ENCODE measurements at regions not wholly inside any gene's neighbourhood (a gene's known extent, or its start where the extent isn't known, plus 50 kb on each side); places are given as distances from the start of the nearest gene placed in this dataset.

DNA sequence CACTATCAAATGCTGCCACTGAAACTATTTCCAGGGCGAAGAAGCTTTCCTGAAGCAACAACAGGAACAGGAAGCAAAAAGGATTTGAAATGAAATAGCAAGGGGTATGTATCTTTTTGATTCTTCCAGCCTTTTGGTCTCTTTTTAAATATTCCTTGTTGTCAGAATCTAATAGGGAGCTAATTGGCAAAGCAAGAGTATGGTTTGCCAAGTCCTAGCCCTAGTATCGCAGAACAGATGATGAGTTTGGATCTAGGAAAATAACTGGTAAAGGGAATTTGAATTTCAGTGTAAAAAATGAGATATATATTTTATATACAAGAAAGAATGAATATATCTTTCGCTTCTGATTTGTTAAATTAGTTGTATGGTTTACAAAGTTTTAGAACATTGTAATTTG, 252.5 kb downstream of the ANKRD7 start:
- TF ChIP-seq, protein P1, sequence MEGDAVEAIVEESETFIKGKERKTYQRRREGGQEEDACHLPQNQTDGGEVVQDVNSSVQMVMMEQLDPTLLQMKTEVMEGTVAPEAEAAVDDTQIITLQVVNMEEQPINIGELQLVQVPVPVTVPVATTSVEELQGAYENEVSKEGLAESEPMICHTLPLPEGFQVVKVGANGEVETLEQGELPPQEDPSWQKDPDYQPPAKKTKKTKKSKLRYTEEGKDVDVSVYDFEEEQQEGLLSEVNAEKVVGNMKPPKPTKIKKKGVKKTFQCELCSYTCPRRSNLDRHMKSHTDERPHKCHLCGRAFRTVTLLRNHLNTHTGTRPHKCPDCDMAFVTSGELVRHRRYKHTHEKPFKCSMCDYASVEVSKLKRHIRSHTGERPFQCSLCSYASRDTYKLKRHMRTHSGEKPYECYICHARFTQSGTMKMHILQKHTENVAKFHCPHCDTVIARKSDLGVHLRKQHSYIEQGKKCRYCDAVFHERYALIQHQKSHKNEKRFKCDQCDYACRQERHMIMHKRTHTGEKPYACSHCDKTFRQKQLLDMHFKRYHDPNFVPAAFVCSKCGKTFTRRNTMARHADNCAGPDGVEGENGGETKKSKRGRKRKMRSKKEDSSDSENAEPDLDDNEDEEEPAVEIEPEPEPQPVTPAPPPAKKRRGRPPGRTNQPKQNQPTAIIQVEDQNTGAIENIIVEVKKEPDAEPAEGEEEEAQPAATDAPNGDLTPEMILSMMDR (conservative IDR thresholded peaks at IDR 0.05) = no peak
- TF ChIP-seq EZH2 (IDR thresholded peaks at IDR 0.05; ENCODE audit: low read depth) = no peak
